Activated CD8-positive, alpha-beta memory T cell treated with anti-CD3 and anti-CD28 coated beads, Interleukin-2, amount 10 ng/mL, durations not matched to agents 7 days and 5 days (primary cell): ENCODE measurements at regions not wholly inside any gene's neighbourhood (a gene's known extent, or its start where the extent isn't known, plus 50 kb on each side); places are given as distances from the start of the nearest gene placed in this dataset.
"Not testable (repeated sequence)": the region's sequence is repeated elsewhere in the genome, so short reads cannot be mapped to it uniquely, and the experiment has no call there.

Source experiments
- ATAC-seq: fragments of 150-1000 bp; cut with Tn5 transposase; one replicate; pipeline ENCODE4 v1.10.0; 2021; ENCODE audit warnings: moderate library complexity
- CTCF ChIA-PET: fragments of 350-600 bp; sonication (Branson Sonifier 250); formaldehyde crosslinking; loops from one replicate; lab custom pipeline; 2021; ENCODE audit warnings: antibody characterized with exemption; lab: Charles Lee
- DNase-seq: peaks from one replicate; pipeline ENCODE4 v3.0.0-alpha.2; 2020
- H3K27ac Mint-ChIP-seq: one replicate; pipeline ENCODE4 v1.8.0; 2021; ENCODE audit warnings: mild to moderate bottlenecking, mixed read lengths
- H3K27me3 Mint-ChIP-seq: one replicate; pipeline ENCODE4 v1.8.0; 2021; ENCODE audit warnings: mixed read lengths
- H3K36me3 Mint-ChIP-seq: one replicate; pipeline ENCODE4 v1.8.0; 2021; ENCODE audit warnings: mild to moderate bottlenecking, mixed read lengths
- H3K4me1 Mint-ChIP-seq: one replicate; pipeline ENCODE4 v1.8.0; 2021; ENCODE audit warnings: mixed read lengths
- H3K4me3 Mint-ChIP-seq: one replicate; pipeline ENCODE4 v1.8.0; 2021; ENCODE audit warnings: mild to moderate bottlenecking, moderate library complexity, mixed read lengths
- H3K9me3 Mint-ChIP-seq: one replicate; pipeline ENCODE4 v1.8.0; 2022; ENCODE audit warnings: low read depth, mixed read lengths

- H3K27me3 Mint-ChIP-seq, H3K27ac Mint-ChIP-seq, CTCF ChIA-PET, H3K4me3 Mint-ChIP-seq, ATAC-seq, H3K36me3 Mint-ChIP-seq, H3K4me1 Mint-ChIP-seq, DNase-seq, H3K9me3 Mint-ChIP-seq: not testable (repeated sequence)
These were observed 51.9 kb upstream of the CLEC6A start for GRCh38 chr12:8403834-8404233.

GRCh38 chr12:8404341-8404740 is 51.4 kb upstream of the CLEC6A start:
- H3K36me3 Mint-ChIP-seq, ATAC-seq, H3K4me1 Mint-ChIP-seq, H3K27ac Mint-ChIP-seq, H3K4me3 Mint-ChIP-seq, DNase-seq, H3K9me3 Mint-ChIP-seq, H3K27me3 Mint-ChIP-seq, CTCF ChIA-PET: not testable (repeated sequence)
